Kidney tubule cell (primary cell): ENCODE measurements at regions not wholly inside any gene's neighbourhood (a gene's known extent, or its start where the extent isn't known, plus 50 kb on each side); places are given as distances from the start of the nearest gene placed in this dataset.
"Not testable (repeated sequence)": the region's sequence is repeated elsewhere in the genome, so short reads cannot be mapped to it uniquely, and the experiment has no call there.

Source experiments
- DNase-seq: peaks from one replicate; pipeline ENCODE4 v3.0.0-alpha.2; 2018; ENCODE audit warnings: low spot score

DNA sequence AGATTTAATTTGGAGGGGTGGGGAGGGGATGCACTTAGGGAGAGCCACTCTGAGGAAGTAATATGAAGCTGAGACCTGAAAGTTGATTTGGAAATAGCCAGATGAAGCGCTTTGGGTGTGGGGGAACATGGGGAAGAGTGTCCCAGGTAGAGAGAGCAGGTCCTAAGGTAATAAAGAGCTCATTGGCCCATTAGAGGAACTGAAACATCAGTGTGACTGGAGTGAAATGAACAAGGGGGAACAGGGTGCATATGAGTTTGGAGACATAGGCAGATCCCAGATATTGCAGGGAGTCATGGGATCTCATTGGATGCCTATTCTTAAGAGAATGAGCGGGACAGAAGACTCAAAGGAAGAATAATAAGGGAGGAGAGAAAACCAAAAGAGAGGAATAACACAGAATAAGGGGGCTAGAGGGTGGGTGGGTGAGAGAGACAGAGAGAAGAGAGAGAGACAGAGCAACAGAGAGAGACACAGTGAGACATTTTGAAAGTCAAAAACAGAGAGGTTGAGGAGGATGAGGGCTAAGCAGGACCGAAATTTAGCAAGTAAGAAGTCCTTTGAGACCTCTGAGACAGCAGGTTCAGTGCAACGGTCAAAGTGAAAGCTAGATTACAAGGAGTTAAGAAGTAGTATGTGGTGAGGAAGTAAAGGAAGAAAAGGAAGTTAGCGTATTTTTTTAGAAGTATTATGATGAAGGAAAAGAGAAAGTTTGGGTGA is 54.1 kb upstream of the NOTCH2NLA start:
- not testable (repeated sequence) for DNase-seq

DNA sequence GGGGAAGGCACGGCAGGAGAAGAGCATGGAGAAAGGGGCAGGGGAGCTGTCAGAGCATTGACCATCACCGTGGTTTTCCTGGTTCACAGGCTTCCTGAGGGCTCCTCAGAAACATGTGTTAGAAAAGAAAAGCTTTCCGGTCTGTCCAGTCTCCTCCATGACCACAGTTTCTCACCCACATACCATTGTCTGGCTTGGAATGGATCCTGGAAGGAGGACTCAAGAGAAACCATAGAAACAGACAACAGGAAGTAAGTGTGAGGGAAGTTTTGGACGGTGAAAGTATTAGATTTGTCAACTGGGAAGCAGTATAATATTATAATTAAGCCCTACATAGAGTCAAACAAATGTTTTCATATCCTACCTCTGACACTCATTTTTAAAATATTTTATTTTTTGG is 52.7 kb upstream of the NOTCH2NLA start:
- DNase-seq = not testable (repeated sequence)

DNA sequence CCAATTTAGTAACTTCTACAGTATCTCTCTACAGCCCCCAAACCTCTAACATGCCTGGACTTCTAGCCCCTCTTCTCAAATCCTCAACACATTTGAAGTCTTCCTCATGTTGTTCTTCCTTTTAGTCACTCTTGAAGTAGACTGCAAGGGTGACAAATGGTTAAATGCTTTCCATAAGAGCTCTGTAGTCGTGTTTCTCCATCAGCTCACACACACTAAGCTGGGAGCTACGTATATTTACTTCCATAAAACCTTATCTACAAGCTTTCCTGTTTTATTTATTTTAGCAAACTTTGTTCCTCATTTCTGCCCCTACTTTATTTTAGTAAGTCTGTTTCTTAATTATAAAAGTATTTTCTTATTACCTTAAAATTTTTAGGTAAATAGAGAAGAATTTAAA is 49.9 kb upstream of the NOTCH2NLA start:
- DNase-seq = not testable (repeated sequence)
